GM21786 (cell line): ENCODE measurements at regions not wholly inside any gene's neighbourhood (a gene's known extent, or its start where the extent isn't known, plus 50 kb on each side); places are given as distances from the start of the nearest gene placed in this dataset.
"Not testable (repeated sequence)": the region's sequence is repeated elsewhere in the genome, so short reads cannot be mapped to it uniquely, and the experiment has no call there.

ENCODE experiments used
- ATAC-seq: cut with Tn5 transposase; IDR thresholded peaks from one replicate; pipeline ENCODE4 v1.9.1; 2021; ENCODE audit not compliant: unreplicated experiment

- ATAC-seq, result no peak
These were observed 185.8 kb downstream of the CARTPT start for GRCh38 chr5:71904852-71905251.

- no peak for ATAC-seq
These were observed 187.0 kb downstream of the CARTPT start for GRCh38 chr5:71905834-71906711.

DNA sequence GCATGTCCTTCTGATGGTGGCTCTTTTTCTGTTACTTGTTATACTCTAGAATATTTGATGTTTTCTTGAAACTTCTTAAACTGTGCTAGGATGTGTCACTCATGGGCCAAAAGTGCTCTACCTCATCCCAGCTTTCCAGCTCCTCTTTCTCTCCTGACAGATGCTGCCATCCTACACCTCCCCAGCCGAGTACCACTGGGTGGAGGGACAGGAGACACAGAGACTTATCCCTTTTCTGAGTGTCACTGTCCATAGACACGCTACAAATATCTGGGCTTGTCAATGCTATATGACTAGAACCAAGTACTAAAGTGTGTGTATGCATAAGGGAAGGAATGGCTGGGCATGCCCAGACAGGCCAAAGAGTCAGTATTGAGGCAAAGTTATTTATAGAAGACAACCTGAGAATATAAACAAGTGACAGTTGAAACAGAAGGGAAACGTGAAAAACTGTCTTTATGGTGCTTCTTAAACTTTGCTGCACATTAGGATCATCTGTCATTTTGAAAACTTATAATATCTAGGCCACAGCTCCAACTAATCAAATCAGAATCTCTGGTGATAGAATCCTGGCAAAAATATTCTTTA lies 188.0 kb downstream of the CARTPT start:
- no peak for ATAC-seq

DNA sequence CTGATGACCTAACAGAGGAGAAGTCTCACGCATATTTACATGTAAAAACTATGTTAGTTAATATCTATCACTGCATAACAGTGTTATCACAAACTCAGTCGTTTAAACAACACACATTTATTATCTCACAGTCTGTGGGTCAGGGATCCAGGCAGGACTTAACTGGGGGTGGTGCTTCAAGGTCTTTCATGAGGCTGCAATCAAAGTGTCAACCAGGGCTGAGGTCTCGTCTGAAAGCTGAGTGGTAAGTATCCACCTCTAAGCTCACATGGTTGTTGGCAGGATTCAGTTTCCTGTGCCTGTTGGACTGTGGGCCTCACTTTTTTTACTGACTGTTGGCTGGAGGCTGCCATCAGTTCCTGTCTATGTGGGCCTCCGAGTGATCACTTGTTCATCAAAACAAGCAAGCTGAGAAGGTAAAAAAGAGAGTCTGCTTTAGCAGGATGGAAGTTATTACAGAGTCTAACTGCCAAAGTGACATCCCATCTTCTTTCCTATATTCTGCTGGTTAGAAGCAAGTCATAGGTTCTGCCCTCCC lies 188.6 kb downstream of the CARTPT start:
- no peak for ATAC-seq

DNA sequence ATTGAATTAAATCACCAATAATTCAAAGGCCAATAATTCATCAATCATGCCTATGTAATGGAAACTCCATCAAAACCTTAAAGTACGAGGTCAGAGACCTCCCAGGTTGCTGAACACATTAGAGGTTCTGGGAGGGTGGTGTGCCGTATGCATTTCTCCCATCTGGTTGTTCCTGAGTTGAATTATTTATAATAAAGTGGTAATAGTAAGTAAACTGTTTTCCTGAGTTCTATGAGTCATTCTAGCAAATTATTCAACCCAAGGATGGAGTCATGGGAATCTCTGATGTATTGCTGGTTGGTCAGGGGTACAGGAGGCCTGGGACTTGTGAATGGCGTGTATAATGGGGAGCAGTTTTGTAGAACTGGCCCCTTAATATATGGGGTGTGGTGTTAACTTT lies 191.7 kb downstream of the CARTPT start:
- ATAC-seq, result no peak

DNA sequence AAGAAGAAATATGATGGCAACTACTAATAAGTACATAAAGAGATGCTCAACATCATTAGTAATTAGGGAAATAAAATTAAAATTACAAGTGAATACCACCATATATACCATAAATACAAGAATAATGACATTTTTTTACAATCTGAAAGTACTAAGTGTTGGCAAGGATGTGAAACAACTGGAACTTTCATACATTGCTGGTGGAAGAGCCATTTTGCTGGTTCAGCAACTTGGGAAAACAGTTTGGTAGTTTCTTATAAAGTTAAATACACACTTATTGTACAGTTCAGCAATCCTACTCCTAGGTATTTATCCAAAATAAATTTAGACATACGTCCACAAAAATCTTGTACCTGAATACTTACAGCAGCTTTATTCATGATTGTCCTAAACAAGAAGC lies 192.9 kb downstream of the CARTPT start:
- ATAC-seq, result no peak

- ATAC-seq, result no peak
These were observed 193.0 kb upstream of the MAP1B start for GRCh38 chr5:71914281-71914680.

DNA sequence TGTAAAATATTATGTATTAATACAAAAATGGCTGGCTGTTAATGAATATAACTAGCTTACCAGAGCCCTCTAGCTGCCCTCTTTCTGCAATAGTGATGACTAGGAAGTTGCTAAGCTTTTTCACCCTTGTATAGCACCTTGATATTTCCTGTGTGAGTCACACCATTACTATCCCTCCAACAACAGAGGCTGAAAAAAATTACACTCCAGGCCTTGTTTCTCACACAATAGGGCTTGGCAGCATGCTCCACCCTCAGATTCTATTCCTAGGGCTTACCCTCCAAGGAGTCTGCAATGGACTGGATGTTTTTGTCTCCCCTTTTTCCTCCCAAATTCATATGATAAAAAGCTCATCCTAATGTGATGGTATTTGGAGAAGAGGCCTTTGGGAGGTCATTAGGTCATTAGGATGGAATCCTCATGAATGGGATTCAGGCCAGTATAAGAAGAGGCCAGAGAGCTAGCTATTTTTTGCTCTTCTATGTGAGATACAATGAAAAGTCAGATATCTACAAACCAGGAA lies 184.6 kb upstream of the MAP1B start:
- ATAC-seq, result no peak

DNA sequence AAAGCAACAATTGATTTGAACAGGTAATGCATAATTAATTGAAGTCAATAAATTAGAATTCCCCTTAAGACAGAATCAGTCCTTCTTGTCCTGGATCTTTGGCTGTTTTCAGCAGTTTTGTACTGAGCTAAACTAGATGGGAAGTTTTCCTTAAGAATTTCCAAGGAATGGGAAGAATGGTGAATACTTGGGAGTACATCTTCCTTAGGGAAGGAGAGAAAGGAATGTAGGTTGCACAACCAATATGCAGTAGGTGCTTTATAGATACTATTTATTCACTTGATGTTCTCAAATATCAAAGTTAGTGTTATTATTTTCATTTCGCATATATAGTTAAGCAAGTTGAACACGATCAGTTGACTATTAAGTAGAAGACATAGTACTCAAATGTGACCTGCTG lies 183.5 kb upstream of the MAP1B start:
- no peak for ATAC-seq

- ATAC-seq, result no peak
These were observed 182.9 kb upstream of the MAP1B start for GRCh38 chr5:71924325-71924724.

DNA sequence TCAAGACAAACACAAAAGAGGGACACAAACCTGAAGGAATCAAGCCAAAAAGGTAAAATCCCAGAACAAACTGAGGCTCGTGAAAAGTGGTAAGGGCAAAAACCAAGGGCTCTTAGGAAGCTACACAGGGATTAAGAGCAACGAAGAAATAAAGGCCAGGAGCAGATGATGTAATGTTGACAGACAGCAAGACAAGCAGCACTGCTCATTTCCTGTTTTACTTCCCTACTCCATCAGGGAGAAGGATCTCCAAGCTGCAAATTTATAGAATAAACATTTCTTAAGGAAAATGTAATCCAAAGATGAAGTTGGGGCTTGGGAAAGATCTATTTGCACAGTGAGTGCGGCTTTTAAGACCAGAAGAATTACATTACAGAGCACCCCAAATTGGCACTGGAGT lies 182.3 kb upstream of the MAP1B start:
- ATAC-seq, result no peak

GRCh38 chr5:71925608-71926091 lies 181.6 kb upstream of the MAP1B start:
- no peak for ATAC-seq

DNA sequence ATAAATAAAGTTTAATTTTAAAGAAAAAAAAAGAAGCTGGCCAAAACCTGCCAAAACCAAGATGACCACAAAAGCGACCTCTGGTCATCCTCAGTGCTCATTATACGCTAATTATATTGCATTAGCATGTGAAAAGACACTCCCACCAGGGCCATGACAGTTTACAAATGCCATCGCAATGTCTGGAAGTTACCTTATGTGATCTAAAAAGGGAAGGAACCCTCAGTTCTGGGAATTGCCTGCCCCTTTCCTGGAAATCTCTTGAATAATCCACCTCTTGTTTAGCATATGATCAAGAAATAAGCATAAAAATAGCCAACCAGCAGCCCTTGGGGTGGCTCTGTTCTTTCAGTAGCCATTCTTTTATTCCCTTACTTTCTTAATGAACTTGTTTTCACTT lies 178.3 kb upstream of the MAP1B start:
- ATAC-seq, result no peak

DNA sequence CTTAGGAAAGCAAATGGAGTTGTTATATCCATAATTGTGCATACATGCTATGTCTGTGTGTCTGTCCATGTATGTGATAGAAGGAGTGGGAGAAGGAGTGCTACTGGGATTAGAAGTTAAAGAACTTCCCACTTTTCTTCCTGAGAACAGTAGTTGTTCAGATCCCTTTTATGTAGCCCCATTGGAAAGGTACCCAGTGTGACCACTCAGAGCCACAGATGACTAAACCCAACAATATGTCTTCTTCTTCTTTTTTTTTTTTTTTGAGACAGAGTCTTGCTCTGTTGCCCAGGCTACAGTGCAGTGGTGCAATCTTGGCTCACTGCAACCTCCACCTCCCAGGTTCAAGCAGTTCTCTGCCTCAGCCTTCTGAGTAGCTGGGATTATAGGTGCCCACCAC lies 176.7 kb upstream of the MAP1B start:
- ATAC-seq, result not testable (repeated sequence)

- ATAC-seq, result no peak
These were observed 175.1 kb upstream of the MAP1B start for GRCh38 chr5:71932131-71932654.

DNA sequence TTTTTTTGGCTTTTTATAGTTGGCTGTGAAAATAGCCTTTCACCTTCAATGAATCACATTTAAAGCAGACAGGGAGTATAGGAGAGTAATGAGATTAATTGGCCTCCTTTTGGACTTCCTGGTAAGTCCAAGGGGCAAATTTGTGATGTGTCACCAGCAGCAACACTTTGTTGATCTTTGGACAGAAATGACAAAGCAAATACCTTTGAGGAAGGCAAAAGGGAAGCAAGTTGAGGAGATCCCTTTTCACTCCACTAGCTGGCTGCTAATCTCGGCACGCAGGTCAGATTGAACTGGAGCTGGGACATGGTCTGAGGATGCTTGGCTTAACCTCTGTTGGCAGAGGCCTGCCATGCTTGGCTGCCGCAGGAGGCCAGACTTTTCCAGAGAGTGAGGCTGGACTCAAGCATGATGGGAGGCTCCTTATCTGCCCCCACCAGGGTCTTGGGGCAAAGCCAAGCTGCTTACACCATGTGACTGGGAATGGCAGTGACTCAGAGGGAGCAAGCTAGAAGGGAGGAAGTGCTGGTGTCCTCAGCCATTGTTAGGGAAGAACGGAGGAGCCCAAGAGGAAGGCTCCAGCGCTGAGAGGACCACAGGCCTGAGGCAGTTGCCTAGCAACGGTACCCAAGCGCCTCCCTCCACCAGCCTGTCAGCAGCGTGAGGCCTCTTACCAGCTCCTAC lies 174.5 kb upstream of the MAP1B start:
- ATAC-seq, result no peak

DNA sequence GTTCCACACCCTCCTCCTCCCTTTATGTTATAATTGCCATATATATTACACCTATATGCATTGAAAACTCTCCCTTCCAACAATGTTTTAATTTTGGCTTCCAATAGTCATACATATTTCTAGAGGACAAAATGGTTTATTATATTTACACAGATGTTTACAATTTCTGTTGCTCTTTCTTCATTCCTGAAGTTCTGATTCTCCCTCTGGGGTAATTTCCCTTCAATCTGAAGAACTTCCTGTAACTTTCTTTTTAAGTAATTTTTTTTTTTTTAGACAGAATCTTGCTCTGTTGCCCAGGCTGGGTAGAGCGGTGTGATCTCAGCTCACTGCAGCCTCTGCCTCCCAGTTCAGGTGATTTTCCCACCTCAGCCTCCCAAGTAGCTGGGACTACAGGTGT lies 173.0 kb upstream of the MAP1B start:
- no peak for ATAC-seq

DNA sequence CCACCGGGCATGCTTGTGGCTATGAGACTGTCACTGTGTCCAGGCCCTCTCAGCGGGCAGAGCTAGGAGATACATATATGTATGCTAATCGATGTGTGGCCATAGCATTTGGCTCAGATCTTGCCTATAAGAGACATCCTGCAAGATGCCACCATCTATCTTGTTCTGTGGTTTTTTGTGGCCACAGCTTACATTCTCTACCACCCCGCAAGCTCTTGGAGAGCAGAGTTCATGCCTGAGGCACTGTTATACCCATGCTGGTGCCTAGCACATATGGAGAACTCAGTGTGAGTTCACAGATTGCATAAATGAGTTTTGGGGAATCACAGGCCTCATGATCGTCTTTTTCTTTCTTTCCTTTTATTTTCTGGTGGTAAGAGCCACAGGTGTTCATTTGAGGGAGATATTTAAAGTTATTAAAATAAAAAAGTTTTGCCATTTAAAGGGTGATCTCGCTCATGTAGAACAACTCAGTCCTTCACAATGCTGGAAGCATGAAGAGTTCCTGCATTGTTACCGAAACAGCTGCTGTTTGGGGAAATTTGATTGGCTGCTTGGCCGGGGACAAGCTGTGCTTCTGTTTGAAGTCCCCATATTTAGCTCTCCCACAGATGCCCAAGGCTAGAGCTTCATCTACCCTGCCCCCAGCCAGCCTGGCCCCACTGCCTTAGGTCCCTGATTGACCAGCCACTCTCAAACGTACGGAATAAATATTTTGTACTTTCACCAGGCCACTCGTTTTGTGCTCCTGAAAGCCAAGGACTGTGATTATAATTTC lies 169.2 kb upstream of the MAP1B start:
- ATAC-seq, result no peak

GRCh38 chr5:71938895-71939294 lies 168.4 kb upstream of the MAP1B start:
- ATAC-seq, result no peak

GRCh38 chr5:71939452-71940230 lies 167.6 kb upstream of the MAP1B start:
- ATAC-seq, result no peak
